ENCODE measurements at regions not wholly inside any gene's neighbourhood (a gene's known extent, or its start where the extent isn't known, plus 50 kb on each side); places are given as distances from the start of the nearest gene placed in this dataset.
"Not testable (repeated sequence)": the region's sequence is repeated elsewhere in the genome, so short reads cannot be mapped to it uniquely, and the experiment has no call there.

GRCh38 chr20:48498125-48498524 lies 329.7 kb downstream of the PREX1 start:
- DNase-seq; in situ Hi-C loops (cut with HindIII; ENCODE audit: low pct_ligation_motif_present, low pct_unique_long_range_greater_than_20kb, low sequenced_read_pairs): not testable (repeated sequence)

DNA sequence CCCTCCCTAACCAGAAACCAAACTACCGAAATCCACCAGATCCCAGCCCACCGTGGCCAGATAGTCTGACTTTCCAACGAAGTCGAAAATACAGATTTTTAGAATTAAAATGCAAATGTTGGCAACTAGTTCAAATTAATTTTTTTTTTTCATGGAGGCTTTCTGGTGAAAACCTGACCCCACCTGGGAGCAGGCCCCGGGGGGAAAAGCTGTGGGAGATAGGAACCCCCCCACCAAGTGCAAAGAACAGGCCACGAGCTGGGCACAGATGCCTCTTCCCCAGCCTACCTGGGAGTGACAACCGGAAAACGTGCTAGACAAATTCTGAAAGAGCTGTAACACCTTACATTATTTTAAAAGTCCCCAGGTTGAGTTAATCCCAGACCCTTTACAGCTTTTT lies 333.8 kb downstream of the PREX1 start:
- DNase-seq: no peak
- in situ Hi-C loops (cut with HindIII; ENCODE audit: low pct_ligation_motif_present, low pct_unique_long_range_greater_than_20kb, low sequenced_read_pairs): no loop called here

DNA sequence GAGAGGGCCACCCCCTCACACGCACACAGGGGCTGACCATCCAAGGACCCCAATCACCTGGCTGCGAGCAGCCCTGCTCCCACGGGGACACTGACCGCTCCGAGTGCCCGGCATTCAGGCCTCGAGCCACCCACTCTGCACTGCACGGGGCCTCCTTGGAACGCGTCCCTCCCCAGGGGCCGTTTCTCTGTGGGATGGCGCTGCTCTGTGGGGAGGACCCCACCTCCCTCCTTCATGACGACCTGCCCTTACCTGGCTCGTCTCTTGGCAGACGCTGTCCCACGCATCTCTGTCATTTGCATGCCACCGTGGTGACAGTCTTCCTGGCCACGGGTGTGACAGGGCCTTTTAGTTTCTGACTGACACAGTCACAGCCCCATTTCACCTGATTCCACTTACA lies 334.5 kb downstream of the PREX1 start:
- DNase-seq; in situ Hi-C loops (cut with HindIII; ENCODE audit: low pct_ligation_motif_present, low pct_unique_long_range_greater_than_20kb, low sequenced_read_pairs): not testable (repeated sequence)

DNA sequence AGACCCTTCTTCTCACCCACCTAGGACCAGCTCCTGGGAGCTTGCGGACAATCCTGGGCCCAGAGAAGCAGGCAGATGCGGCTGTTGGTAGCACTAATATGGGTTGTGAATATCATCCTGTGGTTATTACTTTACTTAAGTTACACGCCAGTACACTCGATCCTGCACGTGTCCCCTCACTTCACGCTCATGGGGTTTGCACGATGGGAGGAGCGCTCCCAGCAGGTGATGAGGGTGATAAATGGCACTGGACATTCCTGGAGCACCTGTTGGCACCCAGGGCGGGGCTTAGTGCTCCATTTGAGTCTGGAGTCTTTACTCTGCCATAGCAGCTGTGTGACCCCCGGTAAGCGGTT lies 335.1 kb downstream of the PREX1 start:
- in situ Hi-C loops (cut with HindIII; ENCODE audit: low pct_ligation_motif_present, low pct_unique_long_range_greater_than_20kb, low sequenced_read_pairs): no loop called here
- no peak for DNase-seq

DNA sequence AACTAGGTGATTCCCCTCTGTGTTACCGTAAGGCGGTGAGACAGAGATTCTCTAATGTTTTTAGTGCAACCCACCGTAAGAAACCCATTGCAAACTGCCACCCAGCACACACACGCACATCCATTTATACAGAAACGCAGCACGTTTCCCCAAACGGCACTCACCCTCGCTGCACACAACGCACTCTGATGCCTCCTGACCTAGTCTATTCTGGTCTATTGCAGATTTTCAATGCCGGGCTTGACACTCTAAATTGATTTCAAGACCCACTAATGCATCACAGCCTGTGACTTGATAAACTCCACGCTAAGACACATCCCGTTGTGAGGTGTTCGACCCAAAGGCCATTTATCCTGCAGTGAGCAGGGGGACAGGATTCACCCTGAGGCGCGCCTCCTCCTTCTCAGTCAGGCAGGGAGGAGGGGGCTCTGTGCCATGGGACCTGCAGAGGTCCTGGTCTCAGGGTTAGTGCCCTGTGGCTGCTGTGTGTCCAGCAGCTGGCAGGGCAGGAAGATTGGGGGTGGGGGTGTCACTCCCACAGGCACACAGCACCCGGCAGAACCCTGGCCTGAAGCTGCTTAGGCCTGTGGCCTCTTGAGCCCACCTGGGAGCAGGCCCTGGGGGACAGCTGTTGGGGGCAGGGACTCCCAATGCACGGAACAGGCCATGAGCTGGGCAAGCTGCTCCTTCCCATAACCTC lies 335.6 kb downstream of the PREX1 start:
- no peak for DNase-seq
- in situ Hi-C loops (cut with HindIII; ENCODE audit: low pct_ligation_motif_present, low pct_unique_long_range_greater_than_20kb, low sequenced_read_pairs): no loop called here

DNA sequence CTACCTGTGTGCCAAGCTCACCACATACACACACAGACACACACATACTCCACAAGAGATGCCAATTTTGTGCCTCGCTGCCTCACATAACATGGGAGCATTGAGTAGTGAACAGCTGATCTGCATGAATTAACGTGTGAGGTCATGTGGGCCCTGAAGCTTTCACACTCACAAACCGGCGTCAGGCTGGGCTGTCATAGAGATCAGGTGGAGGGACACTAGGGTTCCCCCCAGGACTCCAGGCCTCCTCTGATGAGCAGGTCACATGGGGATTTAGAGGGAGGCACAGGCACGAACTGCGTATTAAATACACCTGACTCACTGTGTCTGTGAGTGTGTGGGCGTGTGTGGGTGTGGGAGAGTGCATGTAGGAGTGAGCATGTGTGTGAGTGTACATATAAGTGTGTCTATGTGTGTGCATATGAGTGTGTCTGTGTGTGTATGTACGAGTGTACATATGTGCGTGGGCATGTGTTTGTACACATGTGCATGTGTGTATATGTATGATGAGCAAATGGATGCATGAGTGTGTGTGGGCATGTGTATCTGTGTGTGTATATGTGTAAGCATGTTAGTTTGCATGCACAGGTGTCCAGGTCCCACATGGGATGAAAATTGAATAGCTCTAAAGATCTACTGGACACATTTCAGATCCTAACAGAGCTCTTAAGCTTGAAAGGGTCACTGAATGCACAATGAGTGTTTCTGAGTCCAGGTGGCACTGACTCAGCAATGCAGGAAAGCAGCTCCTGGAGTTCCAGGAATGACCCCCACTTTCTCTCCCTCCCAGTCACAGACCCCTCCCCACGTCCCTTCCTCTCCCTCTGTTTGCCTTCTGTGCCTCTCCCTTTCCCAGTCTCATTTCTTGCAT lies 336.6 kb downstream of the PREX1 start:
- in situ Hi-C loops (cut with HindIII; ENCODE audit: low pct_ligation_motif_present, low pct_unique_long_range_greater_than_20kb, low sequenced_read_pairs): no loop called here
- DNase-seq: no peak

GRCh38 chr20:48490341-48490740 lies 337.5 kb downstream of the PREX1 start:
- DNase-seq; in situ Hi-C loops (cut with HindIII; ENCODE audit: low pct_ligation_motif_present, low pct_unique_long_range_greater_than_20kb, low sequenced_read_pairs): not testable (repeated sequence)

GRCh38 chr20:48489656-48490055 lies 338.1 kb downstream of the PREX1 start:
- in situ Hi-C loops (cut with HindIII; ENCODE audit: low pct_ligation_motif_present, low pct_unique_long_range_greater_than_20kb, low sequenced_read_pairs): no loop called here

DNA sequence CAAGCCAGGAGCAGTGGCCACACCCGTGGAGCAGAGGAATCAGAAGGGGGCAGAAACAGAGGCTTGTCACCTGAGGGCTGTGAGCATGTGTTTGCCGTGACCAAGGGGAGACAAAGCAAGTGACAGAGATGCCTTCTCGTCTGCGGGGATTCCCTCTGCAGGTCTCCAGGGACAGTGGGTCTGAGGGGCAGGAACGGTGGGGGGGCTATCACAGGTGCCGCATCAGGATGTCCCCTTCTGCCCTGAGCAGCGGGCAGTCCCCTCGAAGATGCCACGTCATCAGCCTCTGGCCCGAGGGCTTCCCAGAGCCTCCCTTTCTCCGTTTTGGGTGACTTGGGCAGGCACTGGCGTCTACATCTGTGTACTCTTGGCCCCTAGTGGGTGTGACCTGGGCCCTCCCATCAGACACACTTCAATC lies 338.7 kb downstream of the PREX1 start:
- DNase-seq: no peak
- in situ Hi-C loops (cut with HindIII; ENCODE audit: low pct_ligation_motif_present, low pct_unique_long_range_greater_than_20kb, low sequenced_read_pairs): no loop called here

More at GRCh38 chr20:48489656-48490055, 338.1 kb downstream of the PREX1 start:
- DNase-seq: no peak

DNA sequence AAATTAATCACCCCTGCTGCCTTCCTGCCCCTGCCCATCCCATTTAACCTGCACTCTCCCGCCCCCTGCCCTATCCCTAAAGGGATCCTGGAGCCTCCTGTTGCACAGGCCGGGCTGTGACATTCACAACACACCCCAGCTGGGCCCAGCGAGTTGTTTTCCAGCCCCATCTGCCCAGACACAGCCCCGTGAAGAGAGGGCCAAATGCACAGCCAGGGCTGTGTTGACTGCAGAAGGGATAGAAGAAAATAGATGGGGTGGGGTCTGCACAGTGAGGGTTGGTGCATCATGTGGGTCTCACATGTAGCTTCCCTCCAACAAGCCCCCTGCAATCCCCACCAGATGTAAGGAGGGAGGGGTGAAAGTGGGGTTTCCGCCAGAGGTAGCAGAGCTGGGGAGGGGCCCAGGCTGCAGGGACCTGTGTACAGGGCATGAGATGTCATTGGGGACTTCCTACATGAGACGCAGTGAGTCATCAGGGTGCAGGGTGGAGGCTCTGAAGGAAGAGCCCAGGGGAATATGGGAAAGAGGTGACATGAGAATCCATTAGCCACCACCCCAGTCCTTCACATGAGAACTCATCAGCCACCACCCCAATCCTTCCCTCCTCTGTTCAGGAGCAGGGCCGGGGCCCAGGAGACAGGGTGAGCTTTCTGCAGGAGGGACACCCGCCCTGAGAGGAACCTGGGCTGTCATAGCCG lies 339.3 kb downstream of the PREX1 start:
- DNase-seq; in situ Hi-C loops (cut with HindIII; ENCODE audit: low pct_ligation_motif_present, low pct_unique_long_range_greater_than_20kb, low sequenced_read_pairs): not testable (repeated sequence)

DNA sequence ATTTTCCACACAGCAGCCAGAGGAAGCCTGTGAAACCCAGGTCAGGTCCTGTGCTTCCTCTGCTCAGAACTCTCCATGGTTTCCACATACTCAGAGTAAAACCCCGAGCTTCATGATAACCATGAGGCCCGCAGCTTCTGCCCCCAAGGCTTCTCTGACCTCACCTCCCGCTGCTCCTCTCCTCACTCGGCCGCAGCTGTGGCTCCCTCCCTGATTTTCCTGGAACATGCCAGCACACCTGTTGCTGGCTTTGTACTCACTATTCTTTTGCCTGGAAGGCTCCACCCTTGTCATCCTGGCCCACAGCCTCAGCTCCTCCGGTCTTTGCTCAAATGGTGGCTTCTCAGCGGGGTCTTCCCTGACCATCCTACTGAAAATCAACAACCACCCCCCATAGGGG lies 341.7 kb downstream of the PREX1 start:
- in situ Hi-C loops (cut with HindIII; ENCODE audit: low pct_ligation_motif_present, low pct_unique_long_range_greater_than_20kb, low sequenced_read_pairs): no loop called here
- no peak for DNase-seq

DNA sequence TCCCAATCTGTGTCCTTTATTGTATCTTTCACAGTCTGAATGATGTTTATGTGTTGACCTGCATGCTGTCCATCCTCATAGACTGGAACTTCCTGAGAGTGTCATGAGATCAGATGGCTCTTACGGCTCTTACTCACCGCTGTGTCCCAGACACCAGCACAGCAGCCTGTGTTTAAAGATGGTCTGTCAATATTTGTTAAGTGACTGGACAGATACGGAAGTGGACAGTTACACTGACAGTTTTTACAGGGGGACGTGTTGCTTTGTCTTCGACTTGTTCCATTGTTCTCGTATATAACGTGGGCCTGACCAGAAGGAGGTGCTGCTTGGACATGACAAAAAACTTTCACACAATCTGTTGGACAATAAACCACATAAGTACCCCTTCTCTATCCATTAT lies 342.6 kb downstream of the PREX1 start:
- in situ Hi-C loops (cut with HindIII; ENCODE audit: low pct_ligation_motif_present, low pct_unique_long_range_greater_than_20kb, low sequenced_read_pairs); DNase-seq: not testable (repeated sequence)

DNA sequence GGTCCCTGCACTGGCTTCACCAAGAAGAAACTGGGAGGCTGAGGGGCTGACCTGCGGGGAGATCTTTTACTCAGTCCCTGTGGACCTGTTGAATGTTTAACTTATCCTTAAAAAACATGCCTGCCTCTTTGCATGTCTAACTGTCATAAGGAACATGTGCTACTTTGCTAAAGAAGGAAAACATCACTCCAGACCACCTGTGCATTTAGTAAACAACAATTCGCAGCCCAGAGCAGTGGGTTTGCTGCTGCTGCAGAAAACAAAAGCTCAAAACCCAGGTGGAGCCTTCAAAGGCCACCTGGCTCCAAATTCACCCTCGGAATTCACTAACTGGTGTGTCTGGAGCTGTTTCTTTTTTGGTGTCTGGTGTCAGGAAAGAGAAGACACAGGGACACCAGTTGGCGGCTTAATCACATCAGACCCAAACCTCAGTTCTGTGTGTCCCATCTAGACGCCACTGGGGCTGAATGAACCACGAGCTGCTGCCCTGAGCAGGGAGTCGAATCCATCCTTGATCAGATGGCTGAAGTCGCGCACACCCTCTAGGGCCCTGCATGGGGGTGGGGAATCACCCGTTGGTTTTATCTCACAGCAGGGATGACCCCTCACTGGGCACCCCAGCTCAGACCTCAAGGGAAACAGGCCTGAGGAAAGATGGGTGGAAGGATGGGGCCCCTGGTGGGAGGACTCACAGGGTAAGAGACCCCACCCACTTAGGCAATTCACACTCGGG lies 344.3 kb downstream of the PREX1 start:
- DNase-seq: no peak
- in situ Hi-C loops (cut with HindIII; ENCODE audit: low pct_ligation_motif_present, low pct_unique_long_range_greater_than_20kb, low sequenced_read_pairs): no loop called here

GRCh38 chr20:48482790-48483189 lies 345.0 kb downstream of the PREX1 start:
- in situ Hi-C loops (cut with HindIII; ENCODE audit: low pct_ligation_motif_present, low pct_unique_long_range_greater_than_20kb, low sequenced_read_pairs): no loop called here
- no peak for DNase-seq

DNA sequence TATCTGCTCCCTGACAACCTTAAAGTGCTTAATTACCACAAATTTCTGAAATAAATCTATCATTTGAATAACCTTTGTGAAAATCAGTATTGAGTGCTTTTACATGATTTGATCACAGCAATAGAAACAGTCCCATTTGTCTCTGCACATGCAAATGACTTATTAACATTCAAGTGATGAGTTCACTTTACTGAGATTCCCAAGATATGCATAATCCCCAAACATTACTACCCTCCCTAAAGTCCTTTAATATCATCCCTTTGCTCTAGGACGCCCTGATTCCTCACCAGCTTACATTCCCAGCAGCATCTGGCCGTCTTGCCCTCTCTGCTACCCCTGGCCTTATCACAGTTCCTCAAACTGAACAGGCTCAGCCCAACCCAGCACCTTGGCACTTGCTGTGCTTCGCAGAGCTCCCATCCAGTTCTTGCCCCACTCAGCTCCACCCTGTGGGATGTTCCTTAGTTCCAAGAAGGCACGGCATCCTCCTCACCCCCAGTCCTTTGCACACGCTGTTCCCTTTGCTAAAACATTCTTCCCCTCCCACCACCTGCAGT lies 347.5 kb downstream of the PREX1 start:
- in situ Hi-C loops (cut with HindIII; ENCODE audit: low pct_ligation_motif_present, low pct_unique_long_range_greater_than_20kb, low sequenced_read_pairs): no loop called here
- no peak for DNase-seq

GRCh38 chr20:48478806-48479585 lies 348.8 kb downstream of the PREX1 start:
- DNase-seq: no peak
- in situ Hi-C loops (cut with HindIII; ENCODE audit: low pct_ligation_motif_present, low pct_unique_long_range_greater_than_20kb, low sequenced_read_pairs): no loop called here

DNA sequence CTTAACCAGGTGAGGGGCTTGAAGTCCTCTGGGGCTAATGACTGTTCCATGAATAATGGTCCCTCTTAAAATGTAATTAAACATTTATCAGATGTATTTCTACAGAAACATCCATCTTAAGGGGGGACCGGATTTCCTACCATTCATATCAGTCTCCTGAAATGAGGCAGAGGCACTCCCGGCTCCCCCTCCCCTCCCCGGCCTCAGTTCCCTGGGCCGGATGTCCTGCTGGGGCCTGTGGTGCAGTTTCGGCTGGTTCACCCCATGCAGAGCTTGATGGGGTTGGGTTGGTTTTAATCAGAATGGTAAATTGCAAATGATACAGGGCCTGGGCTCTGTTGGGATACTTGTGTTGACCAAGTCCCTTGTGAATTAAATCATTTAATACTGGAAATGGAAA lies 349.4 kb downstream of the PREX1 start:
- in situ Hi-C loops (cut with HindIII; ENCODE audit: low pct_ligation_motif_present, low pct_unique_long_range_greater_than_20kb, low sequenced_read_pairs): no loop called here
- DNase-seq: no peak

GRCh38 chr20:48476854-48477253 lies 350.9 kb downstream of the PREX1 start:
- DNase-seq: no peak
- in situ Hi-C loops (cut with HindIII; ENCODE audit: low pct_ligation_motif_present, low pct_unique_long_range_greater_than_20kb, low sequenced_read_pairs): no loop called here
